MM.1S (cell line): ENCODE measurements at regions not wholly inside any gene's neighbourhood (a gene's known extent, or its start where the extent isn't known, plus 50 kb on each side); places are given as distances from the start of the nearest gene placed in this dataset.

Source experiments
- EZH2phosphoT487 ChIP-seq: fragments of 300-600 bp; sonication (generic); IDR thresholded peaks from 2 replicates; pipeline ENCODE4 v1.6.1; 2018; ENCODE audit warnings: antibody characterized with exemption, low read length
- TF ChIP-seq, protein P1 (sequence below): fragments of 300-600 bp; sonication (generic); IDR thresholded peaks from 2 replicates; pipeline ENCODE4 v1.5.1; 2016; ENCODE audit warnings: antibody characterized with exemption, low read length, mixed read lengths

GRCh38 chr11:15651816-15652215 lies 537.1 kb downstream of the INSC start:
- TF ChIP-seq, protein P1, sequence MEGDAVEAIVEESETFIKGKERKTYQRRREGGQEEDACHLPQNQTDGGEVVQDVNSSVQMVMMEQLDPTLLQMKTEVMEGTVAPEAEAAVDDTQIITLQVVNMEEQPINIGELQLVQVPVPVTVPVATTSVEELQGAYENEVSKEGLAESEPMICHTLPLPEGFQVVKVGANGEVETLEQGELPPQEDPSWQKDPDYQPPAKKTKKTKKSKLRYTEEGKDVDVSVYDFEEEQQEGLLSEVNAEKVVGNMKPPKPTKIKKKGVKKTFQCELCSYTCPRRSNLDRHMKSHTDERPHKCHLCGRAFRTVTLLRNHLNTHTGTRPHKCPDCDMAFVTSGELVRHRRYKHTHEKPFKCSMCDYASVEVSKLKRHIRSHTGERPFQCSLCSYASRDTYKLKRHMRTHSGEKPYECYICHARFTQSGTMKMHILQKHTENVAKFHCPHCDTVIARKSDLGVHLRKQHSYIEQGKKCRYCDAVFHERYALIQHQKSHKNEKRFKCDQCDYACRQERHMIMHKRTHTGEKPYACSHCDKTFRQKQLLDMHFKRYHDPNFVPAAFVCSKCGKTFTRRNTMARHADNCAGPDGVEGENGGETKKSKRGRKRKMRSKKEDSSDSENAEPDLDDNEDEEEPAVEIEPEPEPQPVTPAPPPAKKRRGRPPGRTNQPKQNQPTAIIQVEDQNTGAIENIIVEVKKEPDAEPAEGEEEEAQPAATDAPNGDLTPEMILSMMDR: no peak
- TF ChIP-seq EZH2phosphoT487: no peak
